Fibroblast of lung (primary cell): ENCODE measurements at regions not wholly inside any gene's neighbourhood (a gene's known extent, or its start where the extent isn't known, plus 50 kb on each side); places are given as distances from the start of the nearest gene placed in this dataset.

ENCODE experiments used
- CTCF ChIP-seq, 2 donors: IDR thresholded peaks in 1 of 2; conservative IDR thresholded peaks in 1 of 2; 1 replicate in 1 of 2; 2 replicates in 1 of 2; pipeline ENCODE4 v1.5.1; 2011 to 2012; ENCODE audit warnings: low read length in 2 of 2, control low read depth in 1 of 2, inconsistent platforms in 1 of 2, low read depth in 1 of 2, mild to moderate bottlenecking in 1 of 2
- EZH2 ChIP-seq: IDR thresholded peaks from 2 replicates; pipeline ENCODE4 v1.5.1; 2012; ENCODE audit warnings: low read length, control low read depth, mild to moderate bottlenecking; ENCODE audit errors: missing control alignments

DNA sequence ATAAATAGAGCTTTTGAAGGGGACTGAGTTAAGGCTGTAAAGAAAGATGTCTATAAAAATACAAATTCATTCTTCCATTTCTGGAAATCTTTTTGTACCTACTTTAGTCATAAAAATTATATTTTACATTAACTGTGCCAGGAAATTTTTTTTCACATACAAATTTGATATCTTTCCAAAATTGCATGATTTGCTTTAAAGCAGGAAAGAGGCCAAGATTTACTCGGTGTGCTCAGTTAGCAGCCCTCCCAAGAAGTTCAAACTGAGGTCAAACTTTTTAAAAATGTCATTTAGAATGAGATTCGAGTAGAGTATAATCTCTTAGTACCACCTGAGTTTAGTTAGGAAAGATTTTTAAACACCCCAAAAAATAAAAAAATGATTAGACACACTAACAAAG is 173.2 kb upstream of the GRIP1 start:
- TF ChIP-seq CTCF (conservative IDR thresholded peaks at IDR 0.05 in 1 of 2, IDR thresholded peaks at IDR 0.05 in 1 of 2; ENCODE audit: low read depth in 1 of 2, low read length in 2 of 2) (no peak), EZH2 (no peak)
